Osteocyte (in vitro differentiated cells): ENCODE measurements at regions not wholly inside any gene's neighbourhood (a gene's known extent, or its start where the extent isn't known, plus 50 kb on each side); places are given as distances from the start of the nearest gene placed in this dataset.

Experiments
- DNase-seq: peaks from one replicate; pipeline ENCODE4 v3.0.0; 2021; ENCODE audit warnings: mixed read lengths; ENCODE audit not compliant: unreplicated experiment; ENCODE audit errors: extremely low spot score
- H3K27ac Mint-ChIP-seq: one replicate; pipeline ENCODE4 v1.8.0; 2021; ENCODE audit warnings: mild to moderate bottlenecking, mixed read lengths; ENCODE audit not compliant: unreplicated experiment
- H3K27me3 Mint-ChIP-seq: one replicate; pipeline ENCODE4 v1.8.0; 2021; ENCODE audit warnings: mixed read lengths; ENCODE audit not compliant: unreplicated experiment
- H3K36me3 Mint-ChIP-seq: one replicate; pipeline ENCODE4 v1.8.0; 2021; ENCODE audit warnings: mixed read lengths; ENCODE audit not compliant: unreplicated experiment
- H3K4me1 Mint-ChIP-seq: one replicate; pipeline ENCODE4 v1.8.0; 2021; ENCODE audit warnings: mixed read lengths; ENCODE audit not compliant: unreplicated experiment
- H3K4me3 Mint-ChIP-seq: one replicate; pipeline ENCODE4 v1.8.0; 2021; ENCODE audit warnings: mild to moderate bottlenecking, moderate library complexity, mixed read lengths; ENCODE audit not compliant: unreplicated experiment
- H3K9me3 Mint-ChIP-seq: one replicate; pipeline ENCODE4 v1.8.0; 2021; ENCODE audit warnings: mixed read lengths; ENCODE audit not compliant: unreplicated experiment
- CTCF ChIP-seq: fragments of 200-600 bp; sonication (generic); IDR thresholded peaks from 2 replicates; pipeline ENCODE4 v1.5.0; 2021; ENCODE audit warnings: antibody characterized with exemption, mild to moderate bottlenecking, moderate library complexity

- Mint-ChIP-seq H3K4me3 (no peak overlapping the region), H3K27ac (no peak overlapping the region), H3K4me1 (peaks cover 21% of the 10 kb centered on the region), H3K36me3 (no peaks in the 10 kb centered on the region), H3K9me3 (no peaks in the 10 kb centered on the region), H3K27me3 (no peaks in the 10 kb centered on the region)
- TF ChIP-seq CTCF, result no peak
- DNase-seq, result no peak
Observed at GRCh38 chr11:45073685-45074141, 72.7 kb upstream of the PRDM11 start.

DNA sequence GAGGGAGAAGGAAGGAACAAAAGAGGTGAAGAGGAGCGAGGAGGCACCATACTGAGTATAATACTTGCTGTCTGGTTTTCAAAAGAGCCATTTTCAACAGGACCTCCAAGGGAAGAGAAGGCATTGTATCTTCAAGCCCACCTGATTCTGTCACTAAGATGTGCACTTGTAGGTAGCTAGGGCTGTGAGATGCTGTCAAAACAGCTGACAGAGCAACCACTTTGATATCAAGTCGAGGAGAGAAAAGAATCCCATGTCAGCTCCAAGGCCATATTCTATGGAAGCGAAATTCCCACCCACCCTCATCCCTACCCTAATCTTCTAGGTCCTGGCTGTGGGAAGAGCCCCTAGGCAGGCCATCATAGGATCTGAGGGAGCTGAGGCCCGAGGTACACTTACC is 70.9 kb upstream of the PRDM11 start:
- H3K4me1 Mint-ChIP-seq, result peaks cover 29% of the 10 kb centered on the region
- H3K4me3 Mint-ChIP-seq, result no peak overlapping the region
- TF ChIP-seq CTCF, result no peak

GRCh38 chr11:45075952-45076351 is 70.5 kb upstream of the PRDM11 start:
- Mint-ChIP-seq H3K9me3 (no peaks in the 10 kb centered on the region), H3K4me3 (no peak overlapping the region), H3K36me3 (no peaks in the 10 kb centered on the region)

More for the DNA sequence above, 70.9 kb upstream of the PRDM11 start:
- no peaks in the 10 kb centered on the region for H3K36me3 Mint-ChIP-seq
- no peaks in the 10 kb centered on the region for H3K27me3 Mint-ChIP-seq
- H3K9me3 Mint-ChIP-seq, result no peaks in the 10 kb centered on the region
- no peak for DNase-seq
- no peak overlapping the region for H3K27ac Mint-ChIP-seq

GRCh38 chr11:45076761-45077160 is 69.7 kb upstream of the PRDM11 start:
- no peak for DNase-seq
- no peak for TF ChIP-seq CTCF
- no peaks in the 10 kb centered on the region for H3K36me3 Mint-ChIP-seq
- no peak overlapping the region for H3K4me3 Mint-ChIP-seq
- peaks cover 29% of the 10 kb centered on the region for H3K4me1 Mint-ChIP-seq
- H3K27me3 Mint-ChIP-seq, result no peaks in the 10 kb centered on the region
- no peak overlapping the region for H3K27ac Mint-ChIP-seq
- H3K9me3 Mint-ChIP-seq, result no peaks in the 10 kb centered on the region

More at GRCh38 chr11:45075952-45076351, 70.5 kb upstream of the PRDM11 start:
- no peak overlapping the region for H3K27ac Mint-ChIP-seq
- peaks cover 32% of the 10 kb centered on the region for H3K4me1 Mint-ChIP-seq
- no peaks in the 10 kb centered on the region for H3K27me3 Mint-ChIP-seq
- no peak for TF ChIP-seq CTCF
- no peak for DNase-seq

DNA sequence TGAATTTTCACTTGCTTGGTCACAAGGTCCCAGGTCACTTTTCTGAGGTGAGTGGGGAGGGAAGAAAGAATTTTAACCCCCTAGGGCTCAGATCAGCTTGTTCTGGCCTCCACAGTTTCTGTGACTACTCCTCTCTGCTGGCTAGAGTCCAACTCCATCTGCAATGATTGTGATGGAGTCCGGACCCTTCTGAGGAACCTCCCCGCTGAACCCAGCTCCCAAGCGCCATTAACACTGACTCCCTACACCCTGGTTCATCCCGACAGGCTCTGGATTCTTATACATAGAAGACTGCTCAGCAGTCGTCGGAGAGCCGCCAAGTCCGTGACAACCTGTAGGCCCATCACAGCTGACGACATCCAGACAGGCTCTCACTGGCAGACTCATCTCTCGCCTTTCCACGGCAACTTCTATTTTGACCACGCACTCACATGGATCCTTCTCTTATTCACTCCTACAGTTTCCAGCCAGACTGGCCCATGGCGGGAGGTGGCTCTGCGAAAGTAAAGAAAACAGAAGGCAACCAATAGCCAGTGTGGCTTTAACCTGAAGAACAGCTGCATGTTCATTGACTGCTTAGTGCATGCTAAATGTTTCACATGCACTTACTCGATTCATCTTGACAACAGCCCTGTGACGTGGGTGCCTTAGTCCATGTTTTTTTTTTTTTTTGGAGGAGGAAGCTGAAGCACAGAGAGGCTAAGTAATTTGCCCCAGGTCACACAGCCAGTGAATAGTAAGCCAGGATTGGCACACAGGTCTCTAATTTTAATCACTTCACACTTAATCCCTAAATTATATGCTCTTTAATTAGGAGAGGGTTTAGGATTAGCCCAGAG is 68.0 kb upstream of the PRDM11 start:
- Mint-ChIP-seq H3K27me3 (no peaks in the 10 kb centered on the region), H3K4me1 (peaks cover 39% of the 10 kb centered on the region), H3K4me3 (no peak overlapping the region), H3K27ac (no peak overlapping the region), H3K36me3 (no peaks in the 10 kb centered on the region), H3K9me3 (no peaks in the 10 kb centered on the region)
- no peak for TF ChIP-seq CTCF
- no peak for DNase-seq
